ENCODE measurements at regions not wholly inside any gene's neighbourhood (a gene's known extent, or its start where the extent isn't known, plus 50 kb on each side); places are given as distances from the start of the nearest gene placed in this dataset.
"Not testable (repeated sequence)": the region's sequence is repeated elsewhere in the genome, so short reads cannot be mapped to it uniquely, and the experiment has no call there.

GRCh38 chr6:112591329-112591728 is 244.2 kb downstream of the RFPL4B start:
- DNase-seq = no peak

- no peak for DNase-seq
These were observed 245.0 kb downstream of the RFPL4B start for GRCh38 chr6:112592159-112592558.

GRCh38 chr6:112594886-112595594 is 247.9 kb downstream of the RFPL4B start:
- no peak for DNase-seq

- no peak for DNase-seq
These were observed 248.7 kb downstream of the RFPL4B start for GRCh38 chr6:112595841-112596240.

GRCh38 chr6:112597176-112597575 is 250.0 kb downstream of the RFPL4B start:
- no peak for DNase-seq

- DNase-seq = no peak
These were observed 253.0 kb downstream of the RFPL4B start for GRCh38 chr6:112600168-112600567.

- DNase-seq = no peak
These were observed 256.6 kb downstream of the RFPL4B start for GRCh38 chr6:112603726-112604125.

GRCh38 chr6:112606656-112607435 is 259.7 kb downstream of the RFPL4B start:
- DNase-seq = no peak

- DNase-seq = not testable (repeated sequence)
These were observed 261.8 kb downstream of the RFPL4B start for GRCh38 chr6:112608925-112609324.

- DNase-seq = no peak
These were observed 266.3 kb downstream of the RFPL4B start for GRCh38 chr6:112613410-112613809.

- no peak for DNase-seq
These were observed 271.7 kb downstream of the RFPL4B start for GRCh38 chr6:112618849-112619248.

GRCh38 chr6:112620812-112621569 is 273.9 kb downstream of the RFPL4B start:
- no peak for DNase-seq

GRCh38 chr6:112622036-112622435 is 274.9 kb downstream of the RFPL4B start:
- DNase-seq = no peak

- DNase-seq = no peak
These were observed 279.4 kb downstream of the RFPL4B start for GRCh38 chr6:112626468-112627082.

- no peak for DNase-seq
These were observed 287.2 kb downstream of the RFPL4B start for GRCh38 chr6:112634376-112634775.

GRCh38 chr6:112636650-112637262 is 289.6 kb downstream of the RFPL4B start:
- DNase-seq = no peak

- no peak for DNase-seq
These were observed 292.3 kb downstream of the RFPL4B start for GRCh38 chr6:112639391-112639831.

GRCh38 chr6:112640891-112641290 is 293.8 kb downstream of the RFPL4B start:
- DNase-seq = no peak

GRCh38 chr6:112649853-112650252 is 302.7 kb downstream of the RFPL4B start:
- no peak for DNase-seq

GRCh38 chr6:112651239-112651638 is 304.1 kb downstream of the RFPL4B start:
- DNase-seq = no peak

GRCh38 chr6:112659912-112660311 is 312.8 kb downstream of the RFPL4B start:
- no peak for DNase-seq

- DNase-seq = no peak
These were observed 313.5 kb downstream of the RFPL4B start for GRCh38 chr6:112660626-112661025.

- no peak for DNase-seq
These were observed 316.6 kb downstream of the RFPL4B start for GRCh38 chr6:112663698-112664097.
